Fibroblast of lung (primary cell): ENCODE measurements at regions not wholly inside any gene's neighbourhood (a gene's known extent, or its start where the extent isn't known, plus 50 kb on each side); places are given as distances from the start of the nearest gene placed in this dataset.

Source experiments
- DNase-seq, 2 donors: peaks; one replicate each; pipeline versions ENCODE4 v3.0.0 to v3.0.0-alpha.2; 2010; ENCODE audit warnings: low read depth in 2 of 2
- H2AFZ ChIP-seq: 2 replicates; pipeline ENCODE4 v1.5.1; 2012; ENCODE audit warnings: low read length, control low read depth, inconsistent platforms
- H3K27ac ChIP-seq: 2 replicates; pipeline ENCODE4 v1.5.1; 2011; ENCODE audit warnings: low read length, control low read depth; ENCODE audit not compliant: insufficient read depth
- H3K27me3 ChIP-seq: 2 replicates; pipeline ENCODE4 v1.5.1; 2011; ENCODE audit warnings: mild to moderate bottlenecking, low read length; ENCODE audit not compliant: control insufficient read depth, insufficient read depth
- H3K36me3 ChIP-seq: 2 replicates; pipeline ENCODE4 v1.5.1; 2011; ENCODE audit warnings: low read length; ENCODE audit not compliant: control insufficient read depth, insufficient read depth
- H3K4me1 ChIP-seq: 2 replicates; pipeline ENCODE4 v1.5.1; 2011; ENCODE audit warnings: low read length; ENCODE audit not compliant: control insufficient read depth, insufficient read depth; ENCODE audit errors: extremely low read depth
- H3K4me2 ChIP-seq: 2 replicates; pipeline ENCODE4 v1.5.1; 2011; ENCODE audit warnings: low read length, control low read depth; ENCODE audit not compliant: insufficient read depth; ENCODE audit errors: extremely low read depth
- H3K4me3 ChIP-seq, 4 experiments: fragments of 200-600 bp in 1 of 4; sonication (generic) in 1 of 4; replicated peaks in 1 of 4; 2 replicates each; pipeline ENCODE4 v1.5.1; 2011 to 2016; ENCODE audit warnings: low read length in 4 of 4, low read depth in 3 of 4, mild to moderate bottlenecking in 3 of 4, control low read depth in 2 of 4, inconsistent platforms in 1 of 4, mixed read lengths in 1 of 4; ENCODE audit not compliant: insufficient read depth in 1 of 4; ENCODE audit errors: control extremely low read depth in 1 of 4
- H3K79me2 ChIP-seq: 2 replicates; pipeline ENCODE4 v1.5.1; 2012; ENCODE audit warnings: mild to moderate bottlenecking, low read length, inconsistent platforms; ENCODE audit not compliant: control insufficient read depth, insufficient read depth
- H3K9ac ChIP-seq: 2 replicates; pipeline ENCODE4 v1.5.1; 2011; ENCODE audit warnings: mild to moderate bottlenecking, low read length, control low read depth; ENCODE audit not compliant: insufficient read depth
- H3K9me3 ChIP-seq: 2 replicates; pipeline ENCODE4 v1.5.1; 2012; ENCODE audit warnings: low read depth, low read length; ENCODE audit not compliant: control insufficient read depth, insufficient read depth
- H4K20me1 ChIP-seq: 2 replicates; pipeline ENCODE4 v1.5.1; 2011; ENCODE audit warnings: low read length; ENCODE audit not compliant: control insufficient read depth, insufficient read depth; ENCODE audit errors: extremely low read depth
- EZH2 ChIP-seq: IDR thresholded peaks from 2 replicates; pipeline ENCODE4 v1.5.1; 2012; ENCODE audit warnings: low read length, control low read depth, mild to moderate bottlenecking; ENCODE audit errors: missing control alignments
- TF ChIP-seq, protein P1 (sequence below), 2 donors: IDR thresholded peaks in 1 of 2; conservative IDR thresholded peaks in 1 of 2; 1 replicate in 1 of 2; 2 replicates in 1 of 2; pipeline ENCODE4 v1.5.1; 2011 to 2012; ENCODE audit warnings: low read length in 2 of 2, control low read depth in 1 of 2, inconsistent platforms in 1 of 2, low read depth in 1 of 2, mild to moderate bottlenecking in 1 of 2

DNA sequence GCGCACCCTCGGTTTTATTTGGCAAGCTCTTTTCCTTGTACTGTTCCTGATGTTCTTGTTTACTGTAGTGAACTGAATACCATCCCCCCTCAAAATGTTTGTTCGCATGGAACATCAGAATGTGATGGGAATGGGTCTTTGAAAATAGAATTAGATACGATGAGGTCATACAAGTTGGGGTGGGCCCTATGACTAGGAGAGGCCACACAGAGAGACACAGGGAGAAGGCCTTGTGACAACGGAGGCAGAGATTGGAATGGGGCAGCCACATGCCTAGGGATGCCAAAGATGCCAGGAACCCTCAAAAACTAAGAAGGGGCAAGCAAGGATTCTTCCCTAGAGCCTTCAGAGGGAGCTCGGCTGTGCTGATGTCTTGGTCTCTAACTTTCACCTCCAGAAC lies 123.6 kb downstream of the FAM204A start:
- Histone ChIP-seq H2AFZ (no peak overlapping the region), H3K79me2 (no peaks in the 10 kb centered on the region), H3K36me3 (no peaks in the 10 kb centered on the region), H3K4me2 (no peak overlapping the region), H3K9ac (no peak overlapping the region), H3K9me3 (no peaks in the 10 kb centered on the region), H3K4me1 (no peaks in the 10 kb centered on the region), H3K4me3 (no peak overlapping the region), H4K20me1 (no peaks in the 10 kb centered on the region), H3K27me3 (no peaks in the 10 kb centered on the region), H3K27ac (no peak overlapping the region)
- TF ChIP-seq EZH2: no peak
- TF ChIP-seq, protein P1, sequence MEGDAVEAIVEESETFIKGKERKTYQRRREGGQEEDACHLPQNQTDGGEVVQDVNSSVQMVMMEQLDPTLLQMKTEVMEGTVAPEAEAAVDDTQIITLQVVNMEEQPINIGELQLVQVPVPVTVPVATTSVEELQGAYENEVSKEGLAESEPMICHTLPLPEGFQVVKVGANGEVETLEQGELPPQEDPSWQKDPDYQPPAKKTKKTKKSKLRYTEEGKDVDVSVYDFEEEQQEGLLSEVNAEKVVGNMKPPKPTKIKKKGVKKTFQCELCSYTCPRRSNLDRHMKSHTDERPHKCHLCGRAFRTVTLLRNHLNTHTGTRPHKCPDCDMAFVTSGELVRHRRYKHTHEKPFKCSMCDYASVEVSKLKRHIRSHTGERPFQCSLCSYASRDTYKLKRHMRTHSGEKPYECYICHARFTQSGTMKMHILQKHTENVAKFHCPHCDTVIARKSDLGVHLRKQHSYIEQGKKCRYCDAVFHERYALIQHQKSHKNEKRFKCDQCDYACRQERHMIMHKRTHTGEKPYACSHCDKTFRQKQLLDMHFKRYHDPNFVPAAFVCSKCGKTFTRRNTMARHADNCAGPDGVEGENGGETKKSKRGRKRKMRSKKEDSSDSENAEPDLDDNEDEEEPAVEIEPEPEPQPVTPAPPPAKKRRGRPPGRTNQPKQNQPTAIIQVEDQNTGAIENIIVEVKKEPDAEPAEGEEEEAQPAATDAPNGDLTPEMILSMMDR (conservative IDR thresholded peaks at IDR 0.05 in 1 of 2, IDR thresholded peaks at IDR 0.05 in 1 of 2; ENCODE audit: low read depth in 1 of 2, low read length in 2 of 2): no peak
- DNase-seq: no peak

- H3K27me3 ChIP-seq: no peaks in the 10 kb centered on the region
- H3K36me3 ChIP-seq: no peaks in the 10 kb centered on the region
- DNase-seq: no peak
- no peaks in the 10 kb centered on the region for H4K20me1 ChIP-seq
- H3K9me3 ChIP-seq: no peaks in the 10 kb centered on the region
- no peaks in the 10 kb centered on the region for H3K4me1 ChIP-seq
- no peak overlapping the region for H2AFZ ChIP-seq
- H3K4me2 ChIP-seq: no peak overlapping the region
- no peak overlapping the region for H3K9ac ChIP-seq
- no peak overlapping the region for H3K4me3 ChIP-seq
- no peak overlapping the region for H3K27ac ChIP-seq
- no peak for TF ChIP-seq EZH2
- TF ChIP-seq, protein P1 (conservative IDR thresholded peaks at IDR 0.05 in 1 of 2, IDR thresholded peaks at IDR 0.05 in 1 of 2; ENCODE audit: low read depth in 1 of 2, low read length in 2 of 2): no peak
- H3K79me2 ChIP-seq: no peaks in the 10 kb centered on the region
These were observed 125.5 kb downstream of the FAM204A start for GRCh38 chr10:118216571-118217170.

DNA sequence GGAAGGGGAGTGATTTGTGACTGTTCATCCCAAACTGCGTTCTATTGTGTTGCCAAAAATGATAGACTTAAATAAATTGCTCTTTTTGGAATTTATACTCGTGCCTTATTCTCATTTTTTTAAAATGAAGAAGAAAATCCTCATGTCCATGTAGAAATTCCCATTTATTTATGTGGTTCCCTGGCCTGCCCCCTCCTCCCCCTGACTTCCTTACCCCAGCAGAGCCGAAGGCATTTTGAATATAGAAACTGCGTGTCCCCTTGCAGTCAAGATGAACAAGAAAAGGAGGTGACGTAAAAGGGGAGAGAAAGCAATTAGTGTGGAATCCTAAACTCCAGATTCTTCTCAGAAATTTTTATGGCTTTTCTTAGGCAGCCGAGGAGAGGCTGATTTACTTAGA lies 126.1 kb downstream of the FAM204A start:
- H3K36me3 ChIP-seq: no peaks in the 10 kb centered on the region
- H3K9ac ChIP-seq: no peak overlapping the region
- no peaks in the 10 kb centered on the region for H3K9me3 ChIP-seq
- no peaks in the 10 kb centered on the region for H3K27me3 ChIP-seq
- H4K20me1 ChIP-seq: no peaks in the 10 kb centered on the region
- no peak overlapping the region for H3K4me3 ChIP-seq
- H3K4me2 ChIP-seq: no peak overlapping the region
- no peak for DNase-seq
- H3K4me1 ChIP-seq: no peaks in the 10 kb centered on the region
- no peak for TF ChIP-seq EZH2
- TF ChIP-seq, protein P1 (conservative IDR thresholded peaks at IDR 0.05 in 1 of 2, IDR thresholded peaks at IDR 0.05 in 1 of 2; ENCODE audit: low read depth in 1 of 2, low read length in 2 of 2): no peak
- no peaks in the 10 kb centered on the region for H3K79me2 ChIP-seq
- no peak overlapping the region for H2AFZ ChIP-seq
- no peak overlapping the region for H3K27ac ChIP-seq
